Nephron (organoid): ENCODE measurements at regions not wholly inside any gene's neighbourhood (a gene's known extent, or its start where the extent isn't known, plus 50 kb on each side); places are given as distances from the start of the nearest gene placed in this dataset.

Source experiments
- H3K27ac Mint-ChIP-seq, 3 experiments: 2 replicates each; pipeline ENCODE4 v1.8.0; 2020; ENCODE audit warnings: mixed read lengths in 3 of 3, mild to moderate bottlenecking in 2 of 3, moderate library complexity in 1 of 3
- H3K27me3 Mint-ChIP-seq: 2 replicates; pipeline ENCODE4 v1.8.0; 2021; ENCODE audit warnings: low read depth, mild to moderate bottlenecking, moderate library complexity, mixed read lengths
- H3K36me3 Mint-ChIP-seq: 2 replicates; pipeline ENCODE4 v1.8.0; 2020; ENCODE audit warnings: low read depth, mixed read lengths
- H3K4me1 Mint-ChIP-seq: 2 replicates; pipeline ENCODE4 v1.8.0; 2020; ENCODE audit warnings: mixed read lengths
- H3K4me3 Mint-ChIP-seq, 3 experiments: 2 replicates each; pipeline ENCODE4 v1.8.0; 2020; ENCODE audit warnings: mild to moderate bottlenecking in 3 of 3, mixed read lengths in 3 of 3, moderate library complexity in 2 of 3
- H3K9me3 Mint-ChIP-seq: 2 replicates; pipeline ENCODE4 v1.8.0; 2020; ENCODE audit warnings: mixed read lengths
- CTCF ChIP-seq, 3 experiments: fragments of 200-600 bp; sonication (generic); IDR thresholded peaks; one replicate each; pipeline ENCODE4 v1.5.0; 2021; ENCODE audit warnings: antibody characterized with exemption in 3 of 3; ENCODE audit not compliant: unreplicated experiment in 3 of 3

- Mint-ChIP-seq H3K27me3 (no peaks in the 10 kb centered on the region), H3K4me3 (no peak overlapping the region), H3K36me3 (no peaks in the 10 kb centered on the region), H3K27ac (no peak overlapping the region), H3K4me1 (no peaks in the 10 kb centered on the region), H3K9me3 (peaks cover 18% of the 10 kb centered on the region)
- no peak for TF ChIP-seq CTCF (IDR thresholded peaks at IDR 0.05; ENCODE audit: unreplicated experiment in 3 of 3)
These were observed 188.3 kb upstream of the RPS6KA3 start for GRCh38 chrX:20455001-20455400.

- H3K9me3 Mint-ChIP-seq, result peaks cover 15% of the 10 kb centered on the region
- H3K27me3 Mint-ChIP-seq, result no peaks in the 10 kb centered on the region
- H3K36me3 Mint-ChIP-seq, result no peaks in the 10 kb centered on the region
- H3K4me1 Mint-ChIP-seq, result no peaks in the 10 kb centered on the region
- no peak overlapping the region for H3K4me3 Mint-ChIP-seq
- no peak for TF ChIP-seq CTCF (IDR thresholded peaks at IDR 0.05; ENCODE audit: unreplicated experiment in 3 of 3)
- no peak overlapping the region for H3K27ac Mint-ChIP-seq
These were observed 187.4 kb upstream of the RPS6KA3 start for GRCh38 chrX:20454117-20454516.

- H3K4me3 Mint-ChIP-seq, result no peak overlapping the region
- H3K27me3 Mint-ChIP-seq, result no peaks in the 10 kb centered on the region
- no peak for TF ChIP-seq CTCF (IDR thresholded peaks at IDR 0.05; ENCODE audit: unreplicated experiment in 3 of 3)
- peaks cover 15% of the 10 kb centered on the region for H3K9me3 Mint-ChIP-seq
- H3K36me3 Mint-ChIP-seq, result no peaks in the 10 kb centered on the region
- no peaks in the 10 kb centered on the region for H3K4me1 Mint-ChIP-seq
- no peak overlapping the region for H3K27ac Mint-ChIP-seq
These were observed 185.8 kb upstream of the RPS6KA3 start for GRCh38 chrX:20452487-20452886.

- Mint-ChIP-seq H3K27ac (no peak overlapping the region), H3K4me3 (no peak overlapping the region), H3K9me3 (peaks cover 17% of the 10 kb centered on the region), H3K4me1 (no peaks in the 10 kb centered on the region), H3K27me3 (no peaks in the 10 kb centered on the region), H3K36me3 (no peaks in the 10 kb centered on the region)
- TF ChIP-seq CTCF (IDR thresholded peaks at IDR 0.05; ENCODE audit: unreplicated experiment in 3 of 3), result no peak
These were observed 185.2 kb upstream of the RPS6KA3 start for GRCh38 chrX:20451929-20452328.

- no peak overlapping the region for H3K27ac Mint-ChIP-seq
- no peak for TF ChIP-seq CTCF (IDR thresholded peaks at IDR 0.05; ENCODE audit: unreplicated experiment in 3 of 3)
- peaks cover 3% of the 10 kb centered on the region for H3K27me3 Mint-ChIP-seq
- no peaks in the 10 kb centered on the region for H3K4me1 Mint-ChIP-seq
- H3K4me3 Mint-ChIP-seq, result no peak overlapping the region
- peaks cover 3% of the 10 kb centered on the region for H3K9me3 Mint-ChIP-seq
- no peaks in the 10 kb centered on the region for H3K36me3 Mint-ChIP-seq
These were observed 178.4 kb upstream of the RPS6KA3 start for GRCh38 chrX:20445109-20445508.

- no peak overlapping the region for H3K4me3 Mint-ChIP-seq
- no peaks in the 10 kb centered on the region for H3K36me3 Mint-ChIP-seq
- H3K27me3 Mint-ChIP-seq, result peaks cover 3% of the 10 kb centered on the region
- H3K9me3 Mint-ChIP-seq, result peaks cover 3% of the 10 kb centered on the region
- TF ChIP-seq CTCF (IDR thresholded peaks at IDR 0.05; ENCODE audit: unreplicated experiment in 3 of 3), result peak; percentile 35 to 49 (median 43)
- H3K4me1 Mint-ChIP-seq, result no peaks in the 10 kb centered on the region
- H3K27ac Mint-ChIP-seq, result no peak overlapping the region
These were observed 175.9 kb upstream of the RPS6KA3 start for GRCh38 chrX:20442597-20442996.
